HG03442 (cell line): ENCODE measurements at regions not wholly inside any gene's neighbourhood (a gene's known extent, or its start where the extent isn't known, plus 50 kb on each side); places are given as distances from the start of the nearest gene placed in this dataset.

Experiments
- ATAC-seq: cut with Tn5 transposase; IDR thresholded peaks from one replicate; pipeline ENCODE4 v1.9.1; 2021; ENCODE audit warnings: mild to moderate bottlenecking, moderate library complexity; ENCODE audit not compliant: unreplicated experiment

- ATAC-seq: no peak
Measured at GRCh38 chr9:13369431-13369830, 89.9 kb upstream of the MPDZ start.

GRCh38 chr9:13367784-13368183 lies 88.3 kb upstream of the MPDZ start:
- ATAC-seq: no peak

GRCh38 chr9:13364271-13365000 lies 84.9 kb upstream of the MPDZ start:
- ATAC-seq: no peak

- ATAC-seq: no peak
Measured at GRCh38 chr9:13361076-13361475, 81.6 kb upstream of the MPDZ start.

- ATAC-seq: no peak
Measured at GRCh38 chr9:13360188-13360587, 80.7 kb upstream of the MPDZ start.

GRCh38 chr9:13358128-13358527 lies 78.6 kb upstream of the MPDZ start:
- no peak for ATAC-seq

GRCh38 chr9:13354733-13355132 lies 75.2 kb upstream of the MPDZ start:
- ATAC-seq: no peak

GRCh38 chr9:13352451-13352979 lies 73.0 kb upstream of the MPDZ start:
- ATAC-seq: peak; percentile 49

- no peak for ATAC-seq
Measured at GRCh38 chr9:13351778-13352386, 72.4 kb upstream of the MPDZ start.

GRCh38 chr9:13332571-13332970 lies 53.1 kb upstream of the MPDZ start:
- no peak for ATAC-seq

GRCh38 chr9:13331320-13331719 lies 51.8 kb upstream of the MPDZ start:
- ATAC-seq: no peak

- ATAC-seq: no peak
Measured at GRCh38 chr9:13330396-13331004, 51.0 kb upstream of the MPDZ start.
